ENCODE measurements at regions not wholly inside any gene's neighbourhood (a gene's known extent, or its start where the extent isn't known, plus 50 kb on each side); places are given as distances from the start of the nearest gene placed in this dataset.

DNA sequence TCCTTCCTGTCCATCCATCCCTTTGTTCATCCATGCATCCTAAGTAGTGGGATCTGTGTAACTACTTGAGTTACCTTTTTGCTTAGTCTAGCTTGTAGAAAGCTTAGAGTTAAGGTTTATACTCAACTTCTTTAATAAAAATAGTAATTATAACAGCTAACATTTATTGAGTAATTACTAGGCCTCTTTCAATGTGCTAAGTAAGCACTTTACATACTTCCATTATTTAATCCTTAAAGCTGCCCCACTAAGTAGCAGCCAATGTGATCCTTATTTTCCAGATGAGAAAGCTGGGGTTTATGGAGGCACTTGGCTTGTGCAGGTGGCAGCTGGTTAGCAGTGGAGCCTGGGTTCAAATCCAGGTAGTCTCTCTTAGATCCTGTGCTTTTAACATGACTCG, 182.9 kb downstream of the FGF9 start:
- 64 to 74% methylated on average over 1 of the region's 1 CpG for WGBS, 2 donors
- DNase-seq = no peak
- intact Hi-C loops (cut with DNase I; ENCODE audit: low total_unique reads) = no loop called here

GRCh38 chr13:21868823-21869222, 197.9 kb downstream of the FGF9 start:
- Histone ChIP-seq H3K4me1 (peaks cover 10% of the 10 kb centered on the region), H3K4me3 (no peak overlapping the region), H3K9me3 (no peaks in the 10 kb centered on the region), H3K27me3 (no peaks in the 10 kb centered on the region), H3K27ac (no peak overlapping the region), H3K36me3 (ENCODE audit: low read depth, missing control alignments) (no peaks in the 10 kb centered on the region)
- TF ChIP-seq CTCF (IDR thresholded peaks at IDR 0.05) (no peak), POLR2A (IDR thresholded peaks at IDR 0.05) (no peak)
- intact Hi-C loops (cut with DNase I; ENCODE audit: low total_unique reads) = no loop called here
- DNase-seq = no peak

More for the DNA sequence above, 182.9 kb downstream of the FGF9 start:
- Histone ChIP-seq H3K9me3 (no peaks in the 10 kb centered on the region), H3K27ac (no peak overlapping the region), H3K36me3 (ENCODE audit: low read depth, missing control alignments) (no peaks in the 10 kb centered on the region), H3K27me3 (no peaks in the 10 kb centered on the region), H3K4me1 (no peaks in the 10 kb centered on the region), H3K4me3 (no peak overlapping the region)
- no peak for TF ChIP-seq CTCF (IDR thresholded peaks at IDR 0.05)
- TF ChIP-seq POLR2A (IDR thresholded peaks at IDR 0.05) = no peak

DNA sequence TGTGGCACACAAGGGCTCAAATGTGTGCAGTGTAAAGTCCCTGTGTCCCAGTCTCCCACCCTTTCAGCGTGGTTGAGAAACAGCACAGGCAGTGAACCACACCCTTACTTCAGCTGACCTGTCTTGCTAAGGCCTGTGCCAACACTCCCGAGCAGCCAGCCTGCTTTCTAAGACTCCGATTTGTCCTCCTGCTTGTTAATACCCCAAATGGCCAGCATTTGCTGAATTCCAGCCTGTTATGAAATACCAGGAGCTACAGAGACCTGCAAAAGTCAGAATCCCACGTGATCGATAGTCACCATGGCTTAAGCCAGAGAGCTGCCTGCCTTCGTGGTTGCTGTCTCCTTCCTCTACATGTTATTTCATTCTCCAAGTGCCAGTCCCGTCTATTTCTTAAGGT, 200.5 kb downstream of the FGF9 start:
- Histone ChIP-seq H3K36me3 (ENCODE audit: low read depth, missing control alignments) (no peaks in the 10 kb centered on the region), H3K4me3 (no peak overlapping the region), H3K27me3 (no peaks in the 10 kb centered on the region), H3K4me1 (peaks cover 14% of the 10 kb centered on the region), H3K27ac (peak overlapping the region in 1 of 2 donors; percentile 34), H3K9me3 (no peaks in the 10 kb centered on the region)
- intact Hi-C loops (cut with DNase I; ENCODE audit: low total_unique reads) = no loop called here
- DNase-seq = no peak
- TF ChIP-seq POLR2A (IDR thresholded peaks at IDR 0.05) (no peak), CTCF (IDR thresholded peaks at IDR 0.05) (no peak)
- WGBS, 2 donors = 82 to 91% methylated on average over 7 of the region's 7 CpGs

GRCh38 chr13:21871919-21872318, 201.0 kb downstream of the FGF9 start:
- Histone ChIP-seq H3K36me3 (ENCODE audit: low read depth, missing control alignments) (no peaks in the 10 kb centered on the region), H3K27ac (peak overlapping the region in 1 of 2 donors; percentile 73), H3K9me3 (no peaks in the 10 kb centered on the region), H3K4me3 (no peak overlapping the region), H3K4me1 (peaks cover 14% of the 10 kb centered on the region), H3K27me3 (no peaks in the 10 kb centered on the region)
- 72 to 80% methylated on average over 5 of the region's 5 CpGs for WGBS, 2 donors
- no peak for TF ChIP-seq POLR2A (IDR thresholded peaks at IDR 0.05)
- TF ChIP-seq CTCF (IDR thresholded peaks at IDR 0.05) = no peak
- DNase-seq = no peak
- intact Hi-C loops (cut with DNase I; ENCODE audit: low total_unique reads) = no loop called here

GRCh38 chr13:21872795-21873194, 201.9 kb downstream of the FGF9 start:
- H3K36me3 ChIP-seq (ENCODE audit: low read depth, missing control alignments) = no peaks in the 10 kb centered on the region
- peak overlapping the region; percentile 29 to 73 for H3K27ac ChIP-seq
- no peak overlapping the region for H3K4me3 ChIP-seq
- H3K4me1 ChIP-seq = peaks cover 14% of the 10 kb centered on the region
- TF ChIP-seq POLR2A (IDR thresholded peaks at IDR 0.05) (no peak), CTCF (IDR thresholded peaks at IDR 0.05) (no peak)
- H3K27me3 ChIP-seq = no peaks in the 10 kb centered on the region
- H3K9me3 ChIP-seq = no peaks in the 10 kb centered on the region
- DNase-seq = no peak
- intact Hi-C loops (cut with DNase I; ENCODE audit: low total_unique reads) = no loop called here
- WGBS, 2 donors = 46 to 52% methylated on average over 5 of the region's 5 CpGs

All from testis (tissue), 2 donors.